GM23248 (cell line): ENCODE measurements at regions not wholly inside any gene's neighbourhood (a gene's known extent, or its start where the extent isn't known, plus 50 kb on each side); places are given as distances from the start of the nearest gene placed in this dataset.
"Not testable (repeated sequence)": the region's sequence is repeated elsewhere in the genome, so short reads cannot be mapped to it uniquely, and the experiment has no call there.

Experiments used
- DNase-seq: peaks from one replicate; pipeline ENCODE4 v3.0.0-alpha.2; 2015
- H2AFZ ChIP-seq: fragments of 200-600 bp; sonication (generic); 2 replicates; pipeline ENCODE4 v1.6.1; 2016; ENCODE audit warnings: antibody characterized with exemption
- H3F3A ChIP-seq: fragments of 200-600 bp; sonication (generic); 2 replicates; pipeline ENCODE4 v1.6.1; 2016; ENCODE audit warnings: mild to moderate bottlenecking, antibody characterized with exemption, mixed run types; ENCODE audit not compliant: insufficient read depth
- H3K27ac ChIP-seq: fragments of 200-600 bp; sonication (generic); 2 replicates; pipeline ENCODE4 v1.5.1; 2016; ENCODE audit warnings: mild to moderate bottlenecking
- H3K27me3 ChIP-seq: fragments of 200-600 bp; sonication (generic); replicated peaks from 2 replicates; pipeline ENCODE4 v1.6.1; 2016; ENCODE audit warnings: mild to moderate bottlenecking; ENCODE audit not compliant: insufficient read depth
- H3K36me3 ChIP-seq: fragments of 200-600 bp; sonication (generic); 2 replicates; pipeline ENCODE4 v1.6.1; 2016; ENCODE audit warnings: low read depth, mild to moderate bottlenecking
- H3K4me1 ChIP-seq: fragments of 200-600 bp; sonication (generic); 2 replicates; pipeline ENCODE4 v1.6.1; 2016; ENCODE audit warnings: mild to moderate bottlenecking; ENCODE audit not compliant: insufficient read depth
- H3K4me2 ChIP-seq: fragments of 200-600 bp; sonication (generic); one replicate; pipeline ENCODE4 v1.6.1; 2016; ENCODE audit warnings: mild to moderate bottlenecking; ENCODE audit not compliant: unreplicated experiment
- H3K4me3 ChIP-seq: fragments of 200-600 bp; sonication (generic); 2 replicates; pipeline ENCODE4 v1.5.1; 2016; ENCODE audit warnings: mild to moderate bottlenecking
- H3K79me2 ChIP-seq: fragments of 200-600 bp; sonication (generic); 2 replicates; pipeline ENCODE4 v1.6.1; 2016; ENCODE audit warnings: mild to moderate bottlenecking; ENCODE audit not compliant: insufficient read depth
- H3K9ac ChIP-seq: fragments of 200-600 bp; sonication (generic); 2 replicates; pipeline ENCODE4 v1.6.1; 2016; ENCODE audit warnings: mild to moderate bottlenecking
- H3K9me2 ChIP-seq: fragments of 200-600 bp; sonication (generic); 2 replicates; pipeline ENCODE4 v1.6.1; 2016; ENCODE audit warnings: mixed run types, mild to moderate bottlenecking, moderate library complexity; ENCODE audit not compliant: insufficient read depth
- H3K9me3 ChIP-seq: fragments of 200-600 bp; sonication (generic); one replicate; pipeline ENCODE4 v1.6.1; 2017; ENCODE audit warnings: low read depth
- H4K20me1 ChIP-seq: fragments of 200-600 bp; sonication (generic); 2 replicates; pipeline ENCODE4 v1.6.0; 2016; ENCODE audit not compliant: insufficient read depth
- EZH2 ChIP-seq: fragments of 200-600 bp; sonication (generic); IDR thresholded peaks from 2 replicates; pipeline ENCODE4 v1.6.1; 2018; ENCODE audit warnings: antibody characterized with exemption, mild to moderate bottlenecking; ENCODE audit not compliant: insufficient read depth, poor library complexity, severe bottlenecking
- EZH2phosphoT487 ChIP-seq: fragments of 200-600 bp; sonication (generic); IDR thresholded peaks from 2 replicates; pipeline ENCODE4 v1.6.1; 2018; ENCODE audit warnings: antibody characterized with exemption, moderate library complexity, mild to moderate bottlenecking, low read depth; ENCODE audit not compliant: insufficient read depth
- WGBS, 2 experiments: methylation state at CpG; one replicate each; pipeline ENCODE4 v1.1.6; 2015 to 2017; ENCODE audit warnings: low lambda C conversion rate in 2 of 2, low coverage in 1 of 2; ENCODE audit errors: missing lambda C conversion rate in 2 of 2; 5-methylcytosine and 5-hydroxymethylcytosine counted together
- in situ Hi-C: fragments of 300-500 bp; cut with MboI; formaldehyde crosslinking; loops from 2 replicates; pipeline ENCODE4 v1.15.0; 2020

- Histone ChIP-seq H3K4me1 (no peaks in the 10 kb centered on the region), H3K27me3 (no peaks in the 10 kb centered on the region), H3K4me3 (no peak overlapping the region), H3K36me3 (no peaks in the 10 kb centered on the region), H2AFZ (no peak overlapping the region), H3K9me3 (no peaks in the 10 kb centered on the region), H3K9me2 (no peaks in the 10 kb centered on the region), H4K20me1 (no peaks in the 10 kb centered on the region), H3K9ac (no peak overlapping the region), H3K27ac (no peak overlapping the region), H3K79me2 (no peaks in the 10 kb centered on the region), H3F3A (no peaks in the 10 kb centered on the region), H3K4me2 (no peak overlapping the region)
- DNase-seq = no peak
- in situ Hi-C loops = loop anchor here (25.0 kb wide), 1 partner anchor 445 kb away; no protein-coding TSS in a partner anchor
- TF ChIP-seq EZH2 (no peak), EZH2phosphoT487 (no peak)
- 45 to 49% methylated on average over 12 of the region's 12 CpGs for WGBS, 2 experiments
These were observed 64.7 kb downstream of the KCNJ18 start for GRCh38 chr17:21756856-21757619.

- H3F3A ChIP-seq, H3K9me2 ChIP-seq, H3K9ac ChIP-seq, H3K79me2 ChIP-seq, H2AFZ ChIP-seq, DNase-seq, H3K36me3 ChIP-seq, H3K9me3 ChIP-seq, H3K4me2 ChIP-seq, H3K27me3 ChIP-seq, H3K4me1 ChIP-seq, H4K20me1 ChIP-seq, H3K27ac ChIP-seq, H3K4me3 ChIP-seq: not testable (repeated sequence)
- in situ Hi-C loops = loop anchor here (25.0 kb wide), 1 partner anchor 447 kb away; no protein-coding TSS in a partner anchor
- 14 to 43% methylated on average over 1 of the region's 1 CpG for WGBS, 2 experiments
These were observed 67.3 kb downstream of the KCNJ18 start for GRCh38 chr17:21759636-21760035.

- H3F3A ChIP-seq, H3K9me2 ChIP-seq, H2AFZ ChIP-seq, H4K20me1 ChIP-seq, H3K79me2 ChIP-seq, H3K36me3 ChIP-seq, H3K9ac ChIP-seq, H3K27me3 ChIP-seq, DNase-seq, H3K4me3 ChIP-seq, H3K4me2 ChIP-seq, H3K4me1 ChIP-seq, H3K27ac ChIP-seq, H3K9me3 ChIP-seq: not testable (repeated sequence)
- in situ Hi-C loops = loop anchor here (25.0 kb wide), 1 partner anchor 452 kb away; no protein-coding TSS in a partner anchor
- 64 to 70% methylated on average over 25 of the region's 25 CpGs for WGBS, 2 experiments
These were observed 71.5 kb downstream of the KCNJ18 start for GRCh38 chr17:21763738-21764340.

GRCh38 chr17:21765651-21766290 lies 73.4 kb downstream of the KCNJ18 start:
- not testable (repeated sequence) for H3K79me2 ChIP-seq, H4K20me1 ChIP-seq, H3K4me2 ChIP-seq, H3K27ac ChIP-seq, H3K9me2 ChIP-seq, H3K27me3 ChIP-seq, H3K4me1 ChIP-seq, H3K9ac ChIP-seq, H3K9me3 ChIP-seq, DNase-seq, H3F3A ChIP-seq, H3K4me3 ChIP-seq, H2AFZ ChIP-seq, H3K36me3 ChIP-seq
- in situ Hi-C loops = loop anchor here (25.0 kb wide), 1 partner anchor 453 kb away; no protein-coding TSS in a partner anchor
- WGBS, 2 experiments = 51 to 53% methylated on average over 11 of the region's 11 CpGs

GRCh38 chr17:21766565-21766964 lies 74.2 kb downstream of the KCNJ18 start:
- not testable (repeated sequence) for H3K79me2 ChIP-seq, H3K36me3 ChIP-seq, H3K4me1 ChIP-seq, H3F3A ChIP-seq, H3K9ac ChIP-seq, H2AFZ ChIP-seq, H4K20me1 ChIP-seq, H3K9me3 ChIP-seq, DNase-seq, H3K4me3 ChIP-seq, H3K4me2 ChIP-seq, H3K27ac ChIP-seq, H3K27me3 ChIP-seq, H3K9me2 ChIP-seq
- in situ Hi-C loops = loop anchor here (25.0 kb wide), 1 partner anchor 454 kb away; no protein-coding TSS in a partner anchor
- WGBS, 2 experiments = 80 to 81% methylated on average over 5 of the region's 5 CpGs

- H3K4me2 ChIP-seq, H3K27ac ChIP-seq, H2AFZ ChIP-seq, H3K27me3 ChIP-seq, H3F3A ChIP-seq, DNase-seq, H3K36me3 ChIP-seq, H3K9me3 ChIP-seq, H3K79me2 ChIP-seq, H4K20me1 ChIP-seq, H3K4me3 ChIP-seq, H3K4me1 ChIP-seq, H3K9me2 ChIP-seq, H3K9ac ChIP-seq: not testable (repeated sequence)
- 45 to 53% methylated on average over 7 of the region's 7 CpGs for WGBS, 2 experiments
- in situ Hi-C loops = loop anchor here (25.0 kb wide), 1 partner anchor 455 kb away; no protein-coding TSS in a partner anchor
These were observed 75.1 kb downstream of the KCNJ18 start for GRCh38 chr17:21767162-21768156.
